Nephron (organoid): ENCODE measurements at regions not wholly inside any gene's neighbourhood (a gene's known extent, or its start where the extent isn't known, plus 50 kb on each side); places are given as distances from the start of the nearest gene placed in this dataset.

Experiments
- H3K27ac Mint-ChIP-seq, 3 experiments: 2 replicates each; pipeline ENCODE4 v1.8.0; 2020; ENCODE audit warnings: mixed read lengths in 3 of 3, mild to moderate bottlenecking in 2 of 3, moderate library complexity in 1 of 3
- H3K27me3 Mint-ChIP-seq: 2 replicates; pipeline ENCODE4 v1.8.0; 2021; ENCODE audit warnings: low read depth, mild to moderate bottlenecking, moderate library complexity, mixed read lengths
- H3K36me3 Mint-ChIP-seq: 2 replicates; pipeline ENCODE4 v1.8.0; 2020; ENCODE audit warnings: low read depth, mixed read lengths
- H3K4me1 Mint-ChIP-seq: 2 replicates; pipeline ENCODE4 v1.8.0; 2020; ENCODE audit warnings: mixed read lengths
- H3K4me3 Mint-ChIP-seq, 3 experiments: 2 replicates each; pipeline ENCODE4 v1.8.0; 2020; ENCODE audit warnings: mild to moderate bottlenecking in 3 of 3, mixed read lengths in 3 of 3, moderate library complexity in 2 of 3
- H3K9me3 Mint-ChIP-seq: 2 replicates; pipeline ENCODE4 v1.8.0; 2020; ENCODE audit warnings: mixed read lengths
- TF ChIP-seq, protein P1 (sequence below), 3 experiments: fragments of 200-600 bp; sonication (generic); IDR thresholded peaks; one replicate each; pipeline ENCODE4 v1.5.0; 2021; ENCODE audit warnings: antibody characterized with exemption in 3 of 3; ENCODE audit not compliant: unreplicated experiment in 3 of 3

DNA sequence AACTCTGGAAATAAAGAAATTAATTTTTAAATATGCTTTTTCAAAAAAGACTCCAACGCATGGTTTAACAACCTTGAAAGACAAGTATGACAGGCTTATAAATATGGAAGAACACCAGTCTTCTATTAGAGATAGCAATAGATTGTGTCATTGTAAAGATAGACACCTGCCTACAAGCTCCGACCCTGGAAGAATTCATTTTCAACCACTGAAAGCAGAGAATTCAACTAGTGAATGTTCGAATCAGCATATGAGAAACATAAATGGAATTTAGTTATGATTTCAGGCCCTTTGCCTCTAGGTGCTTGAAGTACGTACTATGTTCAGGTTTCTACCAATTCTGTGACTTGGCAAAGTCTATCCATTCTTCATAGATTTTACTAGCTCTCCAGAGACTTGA, 244.5 kb downstream of the DPY19L2 start:
- peaks cover 4% of the 10 kb centered on the region for H3K36me3 Mint-ChIP-seq
- no peaks in the 10 kb centered on the region for H3K4me1 Mint-ChIP-seq
- H3K27ac Mint-ChIP-seq: no peak overlapping the region
- no peaks in the 10 kb centered on the region for H3K27me3 Mint-ChIP-seq
- no peak overlapping the region for H3K4me3 Mint-ChIP-seq
- TF ChIP-seq, protein P1, sequence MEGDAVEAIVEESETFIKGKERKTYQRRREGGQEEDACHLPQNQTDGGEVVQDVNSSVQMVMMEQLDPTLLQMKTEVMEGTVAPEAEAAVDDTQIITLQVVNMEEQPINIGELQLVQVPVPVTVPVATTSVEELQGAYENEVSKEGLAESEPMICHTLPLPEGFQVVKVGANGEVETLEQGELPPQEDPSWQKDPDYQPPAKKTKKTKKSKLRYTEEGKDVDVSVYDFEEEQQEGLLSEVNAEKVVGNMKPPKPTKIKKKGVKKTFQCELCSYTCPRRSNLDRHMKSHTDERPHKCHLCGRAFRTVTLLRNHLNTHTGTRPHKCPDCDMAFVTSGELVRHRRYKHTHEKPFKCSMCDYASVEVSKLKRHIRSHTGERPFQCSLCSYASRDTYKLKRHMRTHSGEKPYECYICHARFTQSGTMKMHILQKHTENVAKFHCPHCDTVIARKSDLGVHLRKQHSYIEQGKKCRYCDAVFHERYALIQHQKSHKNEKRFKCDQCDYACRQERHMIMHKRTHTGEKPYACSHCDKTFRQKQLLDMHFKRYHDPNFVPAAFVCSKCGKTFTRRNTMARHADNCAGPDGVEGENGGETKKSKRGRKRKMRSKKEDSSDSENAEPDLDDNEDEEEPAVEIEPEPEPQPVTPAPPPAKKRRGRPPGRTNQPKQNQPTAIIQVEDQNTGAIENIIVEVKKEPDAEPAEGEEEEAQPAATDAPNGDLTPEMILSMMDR (IDR thresholded peaks at IDR 0.05; ENCODE audit: unreplicated experiment in 3 of 3): no peak
- peaks cover 16% of the 10 kb centered on the region for H3K9me3 Mint-ChIP-seq

DNA sequence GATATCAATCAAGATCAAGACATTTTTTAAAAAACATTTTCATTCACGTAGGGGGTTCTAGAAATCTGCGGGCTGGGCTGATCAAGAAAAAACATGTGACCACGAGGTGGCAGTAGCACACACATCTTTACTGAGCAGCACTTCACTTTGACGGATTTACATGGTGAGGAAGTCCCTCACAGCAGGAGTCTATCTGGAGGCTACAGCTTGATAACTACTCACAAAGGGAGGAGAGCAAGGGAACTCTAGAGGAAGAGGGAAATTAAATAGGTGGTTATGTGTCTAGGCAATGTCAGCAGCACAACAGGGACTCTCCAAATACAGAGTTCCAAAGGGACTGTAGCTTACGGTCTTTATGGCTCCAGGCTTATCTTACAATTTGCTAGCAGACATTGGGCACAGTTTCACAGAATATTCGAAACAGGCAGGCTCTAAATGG, 248.1 kb downstream of the DPY19L2 start:
- Mint-ChIP-seq H3K9me3 (peaks cover 21% of the 10 kb centered on the region), H3K36me3 (peaks cover 4% of the 10 kb centered on the region), H3K27me3 (no peaks in the 10 kb centered on the region), H3K4me3 (no peak overlapping the region), H3K4me1 (no peaks in the 10 kb centered on the region), H3K27ac (no peak overlapping the region)
- TF ChIP-seq, protein P1 (IDR thresholded peaks at IDR 0.05; ENCODE audit: unreplicated experiment in 3 of 3): peak; percentile 17 to 35 (median 26)

DNA sequence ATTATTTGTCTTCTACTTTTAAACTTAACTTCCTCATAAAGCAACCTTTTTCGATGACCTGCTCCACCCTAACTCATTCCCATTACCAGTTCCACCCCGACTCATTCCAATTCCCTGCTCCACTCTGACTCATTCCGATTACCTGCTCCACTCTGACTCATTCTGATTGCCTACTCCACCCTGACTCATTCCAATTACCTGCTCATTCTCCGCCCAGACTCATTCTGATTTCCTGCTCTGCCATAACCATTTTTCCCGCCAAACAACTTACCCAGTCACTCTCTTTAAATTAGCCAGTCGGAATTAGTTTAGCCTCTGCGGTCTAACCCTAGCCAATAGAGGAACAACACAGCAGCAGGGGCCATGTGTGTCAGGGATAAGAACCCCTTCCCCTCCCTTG, 249.1 kb downstream of the DPY19L2 start:
- TF ChIP-seq, protein P1 (IDR thresholded peaks at IDR 0.05; ENCODE audit: unreplicated experiment in 3 of 3): no peak
- peaks cover 4% of the 10 kb centered on the region for H3K36me3 Mint-ChIP-seq
- no peak overlapping the region for H3K4me3 Mint-ChIP-seq
- H3K9me3 Mint-ChIP-seq: peaks cover 29% of the 10 kb centered on the region
- H3K4me1 Mint-ChIP-seq: no peaks in the 10 kb centered on the region
- no peak overlapping the region for H3K27ac Mint-ChIP-seq
- H3K27me3 Mint-ChIP-seq: no peaks in the 10 kb centered on the region

DNA sequence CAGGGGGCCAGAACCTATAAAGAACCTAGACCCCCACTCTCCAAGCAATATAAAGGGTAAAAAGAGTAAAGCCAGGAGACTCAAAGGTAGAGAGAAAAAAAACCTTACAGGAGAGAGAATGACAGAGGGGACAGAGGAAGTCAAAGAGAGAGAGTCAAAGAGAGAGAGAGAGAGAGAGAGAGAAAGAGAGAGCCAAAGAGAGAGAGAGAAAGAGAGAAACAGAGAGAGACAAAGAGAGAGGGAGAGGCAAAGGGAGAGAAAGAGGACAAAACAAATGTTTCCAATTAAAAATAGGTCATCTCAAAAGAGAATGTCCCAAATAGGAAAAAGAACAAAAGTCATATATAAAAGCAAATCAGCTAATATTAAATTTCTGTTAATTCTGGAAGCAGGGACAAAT, 251.5 kb downstream of the DPY19L2 start:
- no peaks in the 10 kb centered on the region for H3K27me3 Mint-ChIP-seq
- no peak overlapping the region for H3K4me3 Mint-ChIP-seq
- H3K27ac Mint-ChIP-seq: no peak overlapping the region
- peaks cover 4% of the 10 kb centered on the region for H3K36me3 Mint-ChIP-seq
- H3K4me1 Mint-ChIP-seq: no peaks in the 10 kb centered on the region
- TF ChIP-seq, protein P1 (IDR thresholded peaks at IDR 0.05; ENCODE audit: unreplicated experiment in 3 of 3): no peak
- H3K9me3 Mint-ChIP-seq: peaks cover 23% of the 10 kb centered on the region

DNA sequence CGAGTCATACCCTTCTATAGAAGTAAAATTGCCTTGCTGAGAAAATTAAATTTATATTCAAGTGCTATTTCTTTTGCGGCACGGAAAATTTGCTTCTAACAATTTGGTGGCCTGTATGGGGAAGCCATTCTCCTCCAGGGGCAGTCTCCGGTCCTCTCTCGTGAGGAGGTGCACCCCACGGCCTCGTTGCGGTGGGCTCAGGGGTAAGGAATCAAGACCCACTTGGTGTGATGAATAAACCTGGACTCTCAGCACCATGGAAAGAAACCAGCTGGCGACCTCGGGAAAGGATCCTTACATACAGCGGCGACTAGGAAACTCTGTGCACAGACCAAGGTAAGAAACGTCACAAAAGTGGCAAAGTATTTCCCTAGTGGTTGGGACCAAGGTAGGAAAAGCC, 252.9 kb downstream of the DPY19L2 start:
- no peaks in the 10 kb centered on the region for H3K27me3 Mint-ChIP-seq

DNA sequence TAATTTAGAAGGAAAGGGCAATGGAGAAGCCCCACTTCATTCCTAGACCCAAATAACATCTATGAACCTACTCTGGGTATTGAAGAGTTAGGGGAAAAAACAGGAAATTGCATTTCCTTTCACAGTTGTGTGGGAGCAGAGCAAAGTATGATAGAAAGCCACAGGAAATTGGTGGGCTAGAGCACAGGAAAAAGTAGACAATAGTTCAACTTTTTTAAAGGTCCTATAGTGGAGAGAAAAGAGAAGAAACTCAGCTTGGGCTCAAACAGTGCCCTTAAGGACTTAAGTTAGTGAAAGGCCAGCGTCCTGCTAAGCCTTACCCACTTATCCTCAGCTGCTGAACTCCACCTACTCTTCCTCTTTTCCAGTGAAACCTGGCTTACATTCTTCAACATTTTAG, 258.1 kb downstream of the DPY19L2 start:
- H3K9me3 Mint-ChIP-seq: peaks cover 16% of the 10 kb centered on the region
- H3K27me3 Mint-ChIP-seq: no peaks in the 10 kb centered on the region
- TF ChIP-seq, protein P1 (IDR thresholded peaks at IDR 0.05; ENCODE audit: unreplicated experiment in 3 of 3): no peak
- H3K4me1 Mint-ChIP-seq: no peaks in the 10 kb centered on the region
- H3K36me3 Mint-ChIP-seq: no peaks in the 10 kb centered on the region
- no peak overlapping the region for H3K4me3 Mint-ChIP-seq
- H3K27ac Mint-ChIP-seq: no peak overlapping the region

More for the DNA sequence above, 252.9 kb downstream of the DPY19L2 start:
- no peaks in the 10 kb centered on the region for H3K4me1 Mint-ChIP-seq
- peaks cover 4% of the 10 kb centered on the region for H3K36me3 Mint-ChIP-seq
- no peak overlapping the region for H3K4me3 Mint-ChIP-seq
- H3K9me3 Mint-ChIP-seq: peaks cover 20% of the 10 kb centered on the region
- TF ChIP-seq, protein P1 (IDR thresholded peaks at IDR 0.05; ENCODE audit: unreplicated experiment in 3 of 3): no peak
- H3K27ac Mint-ChIP-seq: no peak overlapping the region
